WERI-Rb-1 (cell line): ENCODE measurements at regions not wholly inside any gene's neighbourhood (a gene's known extent, or its start where the extent isn't known, plus 50 kb on each side); places are given as distances from the start of the nearest gene placed in this dataset.

Source experiments
- DNase-seq: peaks from one replicate; pipeline ENCODE4 v3.0.0-alpha.2; 2020
- H3K27ac ChIP-seq: fragments of 250-450 bp; sonication (Bioruptor Pico); 2 replicates; pipeline ENCODE4 v1.5.1; 2020; ENCODE audit warnings: mild to moderate bottlenecking, moderate library complexity
- H3K27me3 ChIP-seq: fragments of 250-450 bp; sonication (Bioruptor Pico); 2 replicates; pipeline ENCODE4 v1.5.1; 2021; ENCODE audit warnings: mild to moderate bottlenecking, low read depth, moderate library complexity; ENCODE audit not compliant: insufficient read depth, severe bottlenecking
- H3K36me3 ChIP-seq: fragments of 250-450 bp; sonication (Bioruptor Pico); 2 replicates; pipeline ENCODE4 v1.5.1; 2020; ENCODE audit warnings: mild to moderate bottlenecking, moderate library complexity
- H3K4me3 ChIP-seq: 2 replicates; pipeline ENCODE4 v1.5.1; 2011; ENCODE audit warnings: low read depth, mild to moderate bottlenecking, control low read depth, low read length
- H3K9me3 ChIP-seq: fragments of 250-450 bp; sonication (Bioruptor Pico); 2 replicates; pipeline ENCODE4 v1.5.1; 2021; ENCODE audit warnings: mild to moderate bottlenecking, moderate library complexity; ENCODE audit not compliant: severe bottlenecking
- TF ChIP-seq, protein P1 (sequence below): IDR thresholded peaks from 2 replicates; pipeline ENCODE4 v1.5.1; 2011; ENCODE audit warnings: low read depth, mild to moderate bottlenecking, control low read depth, inconsistent platforms, low read length

DNA sequence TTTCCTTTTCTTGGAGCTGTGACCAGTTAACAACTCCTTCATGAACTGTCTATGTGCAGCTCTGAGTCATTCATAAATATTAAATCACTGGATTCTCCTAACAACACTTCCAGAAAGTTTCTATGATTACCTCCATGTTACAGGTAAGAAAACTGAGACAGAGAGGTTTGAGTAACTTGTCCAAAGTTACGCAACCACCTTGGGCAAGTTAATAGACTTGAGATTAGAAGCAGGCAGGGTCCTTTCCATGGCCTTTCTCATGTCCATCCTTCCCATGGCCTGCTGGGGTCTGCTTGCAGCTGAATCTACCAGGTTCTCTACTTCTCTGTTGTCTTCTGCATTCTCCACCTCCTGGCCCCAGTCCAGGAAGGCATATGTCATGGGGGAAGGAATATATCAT lies 648.8 kb upstream of the MKI67 start:
- DNase-seq, result no peak
- Histone ChIP-seq H3K9me3 (no peaks in the 10 kb centered on the region), H3K4me3 (no peak overlapping the region), H3K27ac (no peak overlapping the region), H3K27me3 (no peaks in the 10 kb centered on the region), H3K36me3 (no peaks in the 10 kb centered on the region)
- TF ChIP-seq, protein P1, sequence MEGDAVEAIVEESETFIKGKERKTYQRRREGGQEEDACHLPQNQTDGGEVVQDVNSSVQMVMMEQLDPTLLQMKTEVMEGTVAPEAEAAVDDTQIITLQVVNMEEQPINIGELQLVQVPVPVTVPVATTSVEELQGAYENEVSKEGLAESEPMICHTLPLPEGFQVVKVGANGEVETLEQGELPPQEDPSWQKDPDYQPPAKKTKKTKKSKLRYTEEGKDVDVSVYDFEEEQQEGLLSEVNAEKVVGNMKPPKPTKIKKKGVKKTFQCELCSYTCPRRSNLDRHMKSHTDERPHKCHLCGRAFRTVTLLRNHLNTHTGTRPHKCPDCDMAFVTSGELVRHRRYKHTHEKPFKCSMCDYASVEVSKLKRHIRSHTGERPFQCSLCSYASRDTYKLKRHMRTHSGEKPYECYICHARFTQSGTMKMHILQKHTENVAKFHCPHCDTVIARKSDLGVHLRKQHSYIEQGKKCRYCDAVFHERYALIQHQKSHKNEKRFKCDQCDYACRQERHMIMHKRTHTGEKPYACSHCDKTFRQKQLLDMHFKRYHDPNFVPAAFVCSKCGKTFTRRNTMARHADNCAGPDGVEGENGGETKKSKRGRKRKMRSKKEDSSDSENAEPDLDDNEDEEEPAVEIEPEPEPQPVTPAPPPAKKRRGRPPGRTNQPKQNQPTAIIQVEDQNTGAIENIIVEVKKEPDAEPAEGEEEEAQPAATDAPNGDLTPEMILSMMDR, result no peak

DNA sequence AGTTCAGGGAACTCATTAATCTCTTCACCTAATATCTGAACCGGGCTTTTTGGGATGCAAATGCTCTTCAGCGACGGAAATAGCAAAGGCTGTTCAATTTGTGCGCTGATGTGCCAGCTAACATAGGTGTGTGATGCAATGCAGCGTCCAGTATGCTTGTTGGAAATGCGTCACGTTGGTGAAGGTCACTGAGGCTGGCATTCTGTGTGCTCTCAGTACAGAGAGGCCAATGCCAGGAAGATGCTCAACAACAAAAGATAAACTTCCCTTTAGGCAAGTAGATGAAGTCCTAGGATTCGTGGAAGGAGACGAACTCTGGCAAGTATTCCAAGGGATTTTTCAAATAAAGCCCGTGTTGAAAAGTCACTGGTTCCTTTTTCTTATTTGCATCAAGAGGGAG lies 649.5 kb upstream of the MKI67 start:
- H3K27me3 ChIP-seq, result no peaks in the 10 kb centered on the region
- TF ChIP-seq, protein P1, result no peak
- H3K4me3 ChIP-seq, result no peak overlapping the region
- H3K27ac ChIP-seq, result no peak overlapping the region
- DNase-seq, result no peak
- no peaks in the 10 kb centered on the region for H3K36me3 ChIP-seq
- H3K9me3 ChIP-seq, result no peaks in the 10 kb centered on the region

- TF ChIP-seq, protein P1, result no peak
- H3K36me3 ChIP-seq, result no peaks in the 10 kb centered on the region
- no peak overlapping the region for H3K4me3 ChIP-seq
- no peaks in the 10 kb centered on the region for H3K9me3 ChIP-seq
- no peak for DNase-seq
- H3K27ac ChIP-seq, result no peak overlapping the region
- no peaks in the 10 kb centered on the region for H3K27me3 ChIP-seq
Measured at GRCh38 chr10:128776673-128777252, 650.5 kb upstream of the MKI67 start.

- no peak for DNase-seq
- TF ChIP-seq, protein P1, result no peak
- H3K27me3 ChIP-seq, result no peaks in the 10 kb centered on the region
- H3K9me3 ChIP-seq, result no peaks in the 10 kb centered on the region
- H3K27ac ChIP-seq, result no peak overlapping the region
- no peaks in the 10 kb centered on the region for H3K36me3 ChIP-seq
- no peak overlapping the region for H3K4me3 ChIP-seq
Measured at GRCh38 chr10:128777342-128777741, 651.1 kb upstream of the MKI67 start.

- Histone ChIP-seq H3K27me3 (no peaks in the 10 kb centered on the region), H3K27ac (no peak overlapping the region), H3K36me3 (no peaks in the 10 kb centered on the region), H3K9me3 (no peaks in the 10 kb centered on the region), H3K4me3 (no peak overlapping the region)
- TF ChIP-seq, protein P1, result no peak
- DNase-seq, result no peak
Measured at GRCh38 chr10:128779416-128779815, 653.2 kb upstream of the MKI67 start.

- Histone ChIP-seq H3K4me3 (no peak overlapping the region), H3K27me3 (no peaks in the 10 kb centered on the region), H3K36me3 (no peaks in the 10 kb centered on the region), H3K9me3 (no peaks in the 10 kb centered on the region), H3K27ac (no peak overlapping the region)
- DNase-seq, result no peak
- TF ChIP-seq, protein P1, result no peak
Measured at GRCh38 chr10:128780156-128780761, 654.0 kb upstream of the MKI67 start.
